Hippocampal formation (tissue), 2 donors: ENCODE measurements at regions not wholly inside any gene's neighbourhood (a gene's known extent, or its start where the extent isn't known, plus 50 kb on each side); places are given as distances from the start of the nearest gene placed in this dataset.
"Not testable (repeated sequence)": the region's sequence is repeated elsewhere in the genome, so short reads cannot be mapped to it uniquely, and the experiment has no call there.

Experiments used
- DNase-seq, 2 donors: peaks; one replicate each; lab custom pipeline; 2025; lab: John Stamatoyannopoulos, UW

- no peak for DNase-seq
These were observed 257.7 kb downstream of the BTG1 start for GRCh38 chr12:91887957-91888356.

DNA sequence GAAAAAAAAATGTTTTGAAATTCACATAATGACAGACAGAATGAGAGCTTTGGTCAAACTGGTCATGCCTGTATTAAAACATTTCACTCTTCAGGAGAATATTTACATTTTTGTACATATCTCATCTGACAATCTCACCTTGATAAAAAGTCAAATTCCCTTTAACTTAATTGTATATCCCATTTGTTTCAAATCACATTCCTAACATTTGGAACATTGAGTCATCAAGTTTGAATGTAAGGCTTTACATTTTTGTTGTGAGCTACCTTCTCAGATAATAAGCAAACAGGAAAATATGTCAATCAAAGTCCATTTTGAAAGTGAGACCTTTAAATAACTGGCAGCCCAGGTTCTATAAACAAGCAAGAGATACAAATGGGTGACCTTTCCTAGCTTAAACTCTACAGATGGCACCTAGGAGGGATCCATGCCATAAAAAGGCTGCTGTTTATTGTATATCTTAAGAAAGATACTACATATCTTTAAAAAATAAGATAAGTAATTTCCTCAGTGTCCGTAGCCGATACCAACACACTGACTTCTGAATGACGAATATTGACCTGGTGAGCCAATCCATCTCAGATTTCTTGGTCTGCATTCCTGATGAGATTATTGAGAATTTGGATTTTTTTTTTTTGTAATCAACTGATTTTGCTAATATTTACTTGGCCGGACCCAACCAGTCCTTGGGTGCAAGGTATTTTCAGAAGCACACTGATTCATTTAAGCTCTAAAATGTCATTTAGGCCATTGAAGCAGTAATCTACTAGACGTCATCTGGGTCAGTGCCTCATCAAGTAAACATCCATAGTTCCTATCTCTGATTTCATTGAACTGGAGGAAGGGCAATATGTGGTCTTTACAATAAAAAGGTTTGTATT lies 259.6 kb downstream of the BTG1 start:
- DNase-seq, result no peak

DNA sequence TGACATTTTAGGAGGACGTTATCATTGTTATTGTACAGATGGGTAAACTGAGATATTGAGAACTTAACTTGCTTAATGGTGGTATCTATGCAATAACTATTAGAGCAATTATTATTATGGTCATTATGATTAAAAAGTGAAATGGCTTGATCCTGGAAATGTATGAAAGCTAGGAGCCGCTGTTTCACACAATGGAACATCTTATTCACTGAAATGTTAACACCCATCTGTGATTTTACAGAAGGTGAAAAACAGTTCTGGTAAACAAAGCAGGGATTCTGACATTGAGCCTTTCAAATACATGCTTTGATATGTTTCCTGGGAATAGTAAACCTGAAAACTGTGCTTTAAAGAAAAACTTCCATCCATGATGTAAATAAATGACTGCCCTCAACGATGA lies 261.4 kb downstream of the BTG1 start:
- no peak for DNase-seq

DNA sequence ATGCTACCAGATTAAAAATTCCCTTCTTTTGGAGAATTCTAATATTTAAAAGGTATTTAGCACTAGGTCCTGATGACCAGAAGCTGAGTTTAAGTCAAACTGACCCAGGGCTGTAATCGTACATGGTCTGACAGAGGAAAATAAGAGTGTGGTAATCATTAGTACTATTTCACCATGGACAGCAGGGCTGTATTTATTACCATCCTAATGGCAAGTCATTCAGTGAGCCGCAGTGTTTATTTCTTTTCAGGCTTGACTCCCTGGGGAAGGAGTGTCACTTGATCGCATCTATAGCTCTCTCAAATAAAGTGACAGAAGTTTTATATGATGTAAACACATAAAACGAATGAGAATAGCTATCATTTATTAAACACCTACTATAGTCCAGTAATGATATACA lies 261.8 kb downstream of the BTG1 start:
- no peak for DNase-seq

DNA sequence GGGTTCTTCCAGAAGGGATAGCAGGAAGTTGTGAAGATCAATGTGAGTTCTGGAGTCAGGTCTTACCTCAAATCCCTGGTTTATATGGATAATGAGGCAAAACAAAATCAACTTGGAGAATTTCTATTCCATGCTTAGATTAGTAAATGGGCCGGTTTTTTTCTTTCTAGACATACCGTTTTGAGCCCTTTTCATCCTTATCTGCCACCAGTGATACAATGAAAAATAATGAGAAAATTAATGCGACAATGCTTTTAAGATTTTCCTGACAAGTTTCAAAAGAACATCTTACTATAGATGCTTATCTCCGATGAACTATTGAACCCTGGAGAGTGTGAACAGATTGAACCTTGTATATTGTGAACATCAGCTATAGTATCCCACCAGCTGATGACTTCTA lies 262.7 kb downstream of the BTG1 start:
- DNase-seq, result no peak

DNA sequence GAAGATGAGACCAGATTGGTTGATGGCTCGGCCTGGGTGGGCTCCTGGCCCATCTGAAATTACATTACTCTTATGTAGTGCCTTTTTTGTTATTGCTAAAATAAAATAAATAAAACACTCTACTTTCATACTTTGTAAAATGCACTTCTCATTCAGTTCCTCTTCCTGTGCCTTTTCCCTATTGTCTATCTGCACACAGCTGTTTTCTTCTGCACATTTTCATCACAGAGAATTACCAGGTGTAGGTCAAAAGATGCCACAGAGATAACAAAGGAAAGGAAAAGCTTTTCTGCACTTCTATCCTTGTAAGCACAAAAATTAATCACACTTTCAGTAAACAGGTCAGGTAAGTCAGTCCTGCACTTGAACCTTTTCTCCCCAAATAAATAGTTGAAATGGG lies 265.1 kb downstream of the BTG1 start:
- DNase-seq, result no peak

GRCh38 chr12:91877456-91878235 lies 268.0 kb downstream of the BTG1 start:
- no peak for DNase-seq

DNA sequence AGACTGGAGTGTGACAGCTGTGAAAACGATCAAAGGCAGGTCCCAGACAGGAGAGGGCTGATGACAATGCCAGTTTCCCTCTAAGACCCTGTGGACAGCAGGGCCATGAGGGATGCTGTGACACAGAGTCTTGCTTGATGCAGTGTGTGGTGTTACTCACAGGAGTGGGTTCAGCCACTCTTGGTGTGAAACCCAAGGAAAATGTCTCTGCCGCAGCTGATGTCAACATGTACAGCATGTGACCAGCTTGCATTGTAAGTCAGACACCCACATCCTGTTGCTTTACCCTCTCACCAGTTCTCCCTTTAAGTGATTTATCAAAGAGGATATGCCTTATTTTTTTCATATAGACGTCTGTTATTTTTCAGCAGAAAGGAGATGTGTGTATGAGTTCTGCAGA lies 268.6 kb downstream of the BTG1 start:
- DNase-seq, result peak in 1 of 2 donors; percentile 8

GRCh38 chr12:91875671-91876070 lies 270.0 kb downstream of the BTG1 start:
- not testable (repeated sequence) for DNase-seq

- DNase-seq, result no peak
These were observed 271.4 kb downstream of the BTG1 start for GRCh38 chr12:91874086-91874865.

DNA sequence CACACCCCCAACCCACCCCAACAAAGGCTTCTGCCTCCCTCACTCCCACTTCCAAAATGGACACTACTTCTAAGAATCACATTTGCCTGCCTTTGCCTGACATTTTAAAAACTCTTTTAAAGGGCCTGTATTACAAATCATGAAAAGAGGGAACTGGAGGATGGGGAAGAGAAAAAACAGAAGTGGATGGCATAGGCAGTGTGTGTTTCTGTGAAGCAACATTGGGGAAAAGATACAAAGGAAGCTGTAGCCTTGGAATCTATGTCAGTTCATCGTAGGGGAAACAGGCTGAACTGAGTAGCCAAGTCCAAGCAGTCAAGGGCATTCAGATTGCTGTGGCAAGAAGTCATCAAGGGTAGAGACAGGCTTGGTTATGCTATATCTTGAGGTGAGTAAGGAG lies 273.9 kb downstream of the BTG1 start:
- peak in 1 of 2 donors; percentile 43 for DNase-seq

DNA sequence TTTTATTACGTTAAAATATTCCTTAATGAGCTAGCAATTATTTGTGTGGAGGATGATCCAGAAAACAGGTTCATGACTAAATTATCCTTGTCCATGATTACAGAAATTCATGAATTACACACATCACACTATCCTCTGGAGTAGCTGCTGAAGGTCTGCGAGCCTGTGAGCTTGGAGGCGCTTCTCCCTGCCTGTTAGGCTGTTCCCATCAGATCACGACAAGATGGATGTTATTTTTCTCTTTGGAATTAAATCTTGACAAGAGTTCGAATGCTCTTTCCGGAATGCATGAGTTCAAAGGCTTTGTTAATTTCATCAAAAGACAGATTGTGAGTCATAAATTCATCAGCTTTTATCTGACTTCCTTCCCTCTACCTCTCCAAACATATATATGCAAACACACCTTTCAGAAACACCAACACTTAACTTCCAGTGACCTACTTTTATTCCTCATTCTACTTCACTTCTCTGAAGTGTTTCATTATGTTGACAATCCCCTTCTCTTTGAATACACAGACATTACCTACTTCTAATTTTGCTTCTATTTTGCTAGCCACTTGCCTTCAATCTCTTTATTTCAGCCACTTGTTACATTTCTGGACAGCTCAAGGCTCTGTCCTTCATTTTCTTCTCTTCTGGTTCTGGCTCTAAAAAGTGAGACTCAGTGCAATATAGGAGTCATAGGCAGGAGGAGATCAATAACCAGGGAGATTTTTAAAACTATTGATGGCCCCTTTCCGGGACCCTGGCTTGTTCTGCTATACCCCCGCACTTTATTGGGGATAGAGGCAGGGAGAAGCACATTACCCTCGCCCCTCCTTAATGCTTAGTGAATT lies 274.6 kb downstream of the BTG1 start:
- no peak for DNase-seq

DNA sequence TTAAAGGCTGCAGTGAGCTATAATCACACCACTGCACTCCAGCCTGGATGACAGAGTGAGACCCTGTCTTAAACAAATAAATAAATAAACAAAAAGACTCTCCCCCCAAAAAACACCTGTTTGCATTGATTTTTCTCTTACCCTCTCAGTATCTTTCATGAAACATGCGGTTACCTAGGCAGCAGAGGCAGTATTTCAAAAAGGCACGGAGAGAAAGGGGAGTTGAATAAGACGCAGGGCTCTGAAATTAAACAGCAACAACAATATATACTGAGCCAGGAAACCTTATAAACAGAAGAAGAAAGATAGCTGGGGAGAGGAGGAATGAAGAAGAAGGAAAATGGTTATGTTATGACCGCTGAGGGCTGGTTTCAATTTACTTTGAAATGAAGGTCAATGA lies 277.6 kb downstream of the BTG1 start:
- DNase-seq, result no peak

- no peak for DNase-seq
These were observed 279.1 kb downstream of the BTG1 start for GRCh38 chr12:91866566-91866965.

DNA sequence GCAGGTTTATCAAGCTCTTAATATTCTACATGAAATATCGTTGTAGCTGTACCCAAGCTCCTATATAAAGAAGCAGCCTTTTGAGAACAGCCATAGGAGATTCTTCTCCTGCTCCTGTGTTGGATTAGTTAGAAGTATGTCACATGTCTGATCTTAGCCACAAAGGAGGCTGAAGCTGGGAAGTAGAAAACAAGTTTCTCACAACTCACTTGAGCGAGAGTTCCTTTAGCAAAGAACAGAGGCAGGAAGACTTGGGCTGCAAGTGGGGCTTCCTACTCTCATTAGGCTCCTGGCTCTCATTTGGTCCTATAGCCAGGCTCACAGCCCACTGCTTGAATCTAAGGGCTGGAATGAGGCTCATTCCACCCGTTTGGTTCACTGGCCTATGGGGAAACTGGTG lies 281.9 kb downstream of the BTG1 start:
- no peak for DNase-seq

DNA sequence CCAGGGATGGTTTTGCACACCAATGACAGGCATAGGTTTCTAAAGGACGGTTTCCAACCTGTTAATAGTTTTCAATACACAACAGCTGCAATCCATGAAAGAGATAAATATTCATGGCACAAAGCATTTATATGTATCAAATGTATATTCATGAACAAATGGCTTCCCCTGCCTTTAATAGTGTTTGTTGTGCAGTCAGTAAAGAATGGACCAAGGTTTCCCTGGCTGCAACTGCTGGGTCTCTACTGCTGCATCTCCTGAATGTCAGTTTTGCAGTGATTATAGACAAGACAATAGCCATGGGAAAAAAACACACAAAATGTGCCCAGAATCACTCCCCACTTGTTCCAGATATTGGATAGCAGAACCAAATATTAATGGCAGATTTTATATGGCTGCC lies 284.1 kb downstream of the BTG1 start:
- no peak for DNase-seq

GRCh38 chr12:91859347-91859746 lies 286.3 kb downstream of the BTG1 start:
- no peak for DNase-seq

GRCh38 chr12:91857813-91858542 lies 287.7 kb downstream of the BTG1 start:
- no peak for DNase-seq

DNA sequence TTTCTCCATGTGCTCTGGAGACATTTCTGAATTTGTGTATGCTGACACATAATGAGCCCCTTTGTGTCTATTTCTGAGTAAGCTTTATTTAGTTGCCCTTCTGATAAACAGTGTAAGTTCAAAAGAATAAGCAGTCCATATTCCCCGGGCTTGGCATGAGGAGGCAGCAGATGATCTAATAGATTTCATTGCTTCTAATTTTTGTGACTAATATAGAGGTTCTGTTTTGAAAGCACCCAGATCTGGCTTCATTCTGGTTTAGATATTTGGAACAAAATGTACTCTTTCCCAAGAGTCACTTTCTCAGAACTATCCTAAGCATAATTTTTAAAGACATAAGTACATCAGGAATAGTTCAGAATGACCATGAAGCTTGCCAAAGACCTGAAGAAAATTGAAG lies 290.9 kb downstream of the BTG1 start:
- DNase-seq, result no peak

- DNase-seq, result no peak
These were observed 292.1 kb downstream of the BTG1 start for GRCh38 chr12:91853350-91854127.
